C4-2B (cell line): ENCODE measurements at regions not wholly inside any gene's neighbourhood (a gene's known extent, or its start where the extent isn't known, plus 50 kb on each side); places are given as distances from the start of the nearest gene placed in this dataset.

Experiments
- ZFX ChIP-seq: fragments of 450-650 bp; IDR thresholded peaks from 2 replicates; pipeline ENCODE4 v1.6.1; 2017
- TF ChIP-seq, protein P1 (sequence below): fragments of 450-650 bp; conservative IDR thresholded peaks from 2 replicates; pipeline ENCODE4 v1.5.1; 2017; ENCODE audit warnings: mild to moderate bottlenecking

DNA sequence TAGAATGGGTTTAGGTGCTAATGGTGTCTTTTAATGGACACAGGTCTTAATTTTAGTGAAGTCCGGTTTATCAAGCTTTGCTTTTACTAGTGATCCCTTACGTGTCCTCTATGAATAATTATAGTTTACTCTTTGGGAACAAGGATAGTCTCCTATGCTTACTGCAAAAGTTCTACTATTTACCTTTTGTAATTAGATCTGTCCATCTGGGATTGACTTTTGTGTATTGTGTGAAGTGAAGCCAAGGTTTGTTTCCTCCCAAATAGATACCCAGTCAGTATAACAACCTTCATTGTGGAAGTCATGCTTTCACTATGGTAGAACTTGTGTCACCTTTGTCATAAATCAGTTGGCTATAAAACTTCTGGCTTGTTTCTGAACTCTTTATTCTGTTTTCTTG lies 740.9 kb upstream of the CRIM1 start:
- TF ChIP-seq, protein P1, sequence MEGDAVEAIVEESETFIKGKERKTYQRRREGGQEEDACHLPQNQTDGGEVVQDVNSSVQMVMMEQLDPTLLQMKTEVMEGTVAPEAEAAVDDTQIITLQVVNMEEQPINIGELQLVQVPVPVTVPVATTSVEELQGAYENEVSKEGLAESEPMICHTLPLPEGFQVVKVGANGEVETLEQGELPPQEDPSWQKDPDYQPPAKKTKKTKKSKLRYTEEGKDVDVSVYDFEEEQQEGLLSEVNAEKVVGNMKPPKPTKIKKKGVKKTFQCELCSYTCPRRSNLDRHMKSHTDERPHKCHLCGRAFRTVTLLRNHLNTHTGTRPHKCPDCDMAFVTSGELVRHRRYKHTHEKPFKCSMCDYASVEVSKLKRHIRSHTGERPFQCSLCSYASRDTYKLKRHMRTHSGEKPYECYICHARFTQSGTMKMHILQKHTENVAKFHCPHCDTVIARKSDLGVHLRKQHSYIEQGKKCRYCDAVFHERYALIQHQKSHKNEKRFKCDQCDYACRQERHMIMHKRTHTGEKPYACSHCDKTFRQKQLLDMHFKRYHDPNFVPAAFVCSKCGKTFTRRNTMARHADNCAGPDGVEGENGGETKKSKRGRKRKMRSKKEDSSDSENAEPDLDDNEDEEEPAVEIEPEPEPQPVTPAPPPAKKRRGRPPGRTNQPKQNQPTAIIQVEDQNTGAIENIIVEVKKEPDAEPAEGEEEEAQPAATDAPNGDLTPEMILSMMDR, result no peak
- no peak for TF ChIP-seq ZFX
